OCI-M2 (cell line): ENCODE measurements at regions not wholly inside any gene's neighbourhood (a gene's known extent, or its start where the extent isn't known, plus 50 kb on each side); places are given as distances from the start of the nearest gene placed in this dataset.

Source experiments
- DNase-seq: peaks from one replicate; lab custom pipeline; 2025; ENCODE audit not compliant: unreplicated experiment; lab: John Stamatoyannopoulos, UW

DNA sequence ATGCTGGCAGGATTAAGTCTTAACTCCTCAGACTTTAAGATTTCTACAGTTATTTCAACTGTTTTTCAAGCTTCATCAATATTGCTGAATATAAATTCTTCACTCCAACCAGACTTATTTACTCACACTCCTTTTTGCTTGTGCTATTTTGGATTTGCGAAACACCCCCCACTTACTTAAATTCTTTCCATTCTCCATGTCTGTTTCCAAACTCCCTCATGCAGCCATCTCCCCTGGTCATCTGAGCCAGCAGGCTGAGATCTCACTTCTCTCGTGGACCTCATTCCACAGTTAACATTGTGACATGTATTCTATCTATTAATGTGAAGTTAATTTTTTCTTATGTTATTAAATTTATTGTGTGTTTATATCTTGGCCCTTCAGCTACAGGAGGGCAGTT, 188.9 kb upstream of the HDAC9 start:
- DNase-seq, result no peak

DNA sequence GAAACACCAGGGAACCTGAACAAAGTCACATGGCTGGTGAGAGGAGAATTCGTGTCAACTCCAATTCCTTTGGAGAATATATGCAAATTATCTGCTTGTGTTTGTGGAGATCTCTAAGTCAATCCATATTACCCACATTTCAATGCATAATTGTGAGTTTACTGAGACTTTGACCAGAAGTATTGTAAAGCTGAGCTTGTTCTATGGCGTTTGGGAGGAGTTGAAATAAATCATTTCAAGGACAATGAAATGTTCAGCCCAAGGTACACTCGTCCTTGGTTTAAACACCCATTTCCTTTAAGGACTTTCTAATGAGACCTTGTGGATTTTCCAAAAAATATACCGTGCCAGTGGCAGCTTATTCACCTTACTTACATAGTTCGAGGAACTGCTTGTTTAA, 186.6 kb upstream of the HDAC9 start:
- no peak for DNase-seq

DNA sequence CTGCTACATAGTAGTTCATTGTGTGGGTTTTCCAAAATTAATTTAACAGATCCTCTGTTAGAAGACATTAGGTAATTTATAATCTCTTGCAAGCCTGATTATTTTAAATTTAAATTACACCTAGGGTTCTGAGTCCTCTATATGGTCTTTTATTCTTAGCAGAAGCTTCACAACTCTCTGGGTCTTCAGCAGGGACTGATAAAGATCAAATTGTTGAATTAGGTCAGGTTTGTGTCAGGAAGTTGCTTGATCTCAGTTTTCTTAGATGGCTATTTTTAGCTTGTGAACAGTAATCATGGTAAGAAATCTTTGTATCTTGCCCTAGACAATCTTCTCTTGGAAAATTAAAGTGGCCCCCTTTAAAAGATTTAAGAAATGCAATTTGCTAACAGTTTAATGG, 183.1 kb upstream of the HDAC9 start:
- no peak for DNase-seq

DNA sequence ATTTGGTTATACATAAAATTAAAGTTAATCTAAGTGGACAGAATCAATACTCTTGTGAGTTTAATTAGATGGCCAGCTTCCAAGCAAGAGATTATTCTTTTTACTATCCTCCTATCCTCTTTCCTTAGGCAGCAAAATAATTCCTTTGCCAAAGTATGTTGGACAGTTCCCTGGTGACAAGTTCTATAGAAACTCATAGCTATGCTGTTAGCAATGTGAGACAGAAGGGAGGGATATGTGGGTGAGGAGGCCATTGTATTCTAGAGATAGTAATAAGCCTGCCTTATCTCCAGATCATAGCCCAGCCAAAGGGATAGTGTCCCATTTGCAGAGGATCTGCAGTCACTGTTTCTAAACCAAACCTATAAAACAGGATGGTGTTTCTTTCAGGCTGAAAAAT, 181.6 kb upstream of the HDAC9 start:
- no peak for DNase-seq

DNA sequence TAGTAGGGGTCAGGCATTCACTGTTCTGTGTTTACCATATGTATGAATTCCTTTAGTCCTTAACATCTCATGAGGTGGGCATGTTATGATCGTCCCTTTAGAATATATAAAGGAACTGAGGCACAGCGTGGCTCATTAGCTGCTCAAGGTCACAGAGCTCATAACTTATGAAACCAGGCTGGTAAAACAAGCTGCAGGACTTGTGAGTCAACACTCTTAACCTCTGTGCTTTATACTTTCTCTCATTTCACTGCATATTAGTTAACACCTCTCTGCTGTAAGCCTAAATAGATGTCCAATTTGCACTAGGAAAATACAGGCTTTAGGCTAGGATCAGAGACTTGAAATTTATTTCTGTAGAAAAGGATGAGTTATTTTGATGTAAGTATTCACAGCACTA, 180.3 kb upstream of the HDAC9 start:
- no peak for DNase-seq

DNA sequence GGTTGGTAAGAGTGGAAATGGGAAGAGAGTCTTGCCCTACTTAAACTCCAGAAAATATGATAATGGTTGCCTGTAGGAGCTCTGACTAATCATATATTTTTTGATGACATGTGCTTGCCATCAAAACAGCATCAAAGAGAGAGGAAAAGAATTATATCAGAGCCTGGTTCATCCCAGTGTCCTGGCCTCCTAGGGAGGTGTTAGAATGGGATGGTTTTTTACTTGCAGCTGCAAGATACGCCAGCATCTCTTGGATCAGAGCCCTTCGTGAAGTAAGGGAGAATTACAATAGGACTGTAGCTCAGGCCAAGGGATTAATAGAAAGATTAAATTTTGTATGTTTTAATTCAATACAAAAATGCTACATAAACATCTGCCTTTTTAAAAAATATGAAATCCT, 177.6 kb upstream of the HDAC9 start:
- no peak for DNase-seq

DNA sequence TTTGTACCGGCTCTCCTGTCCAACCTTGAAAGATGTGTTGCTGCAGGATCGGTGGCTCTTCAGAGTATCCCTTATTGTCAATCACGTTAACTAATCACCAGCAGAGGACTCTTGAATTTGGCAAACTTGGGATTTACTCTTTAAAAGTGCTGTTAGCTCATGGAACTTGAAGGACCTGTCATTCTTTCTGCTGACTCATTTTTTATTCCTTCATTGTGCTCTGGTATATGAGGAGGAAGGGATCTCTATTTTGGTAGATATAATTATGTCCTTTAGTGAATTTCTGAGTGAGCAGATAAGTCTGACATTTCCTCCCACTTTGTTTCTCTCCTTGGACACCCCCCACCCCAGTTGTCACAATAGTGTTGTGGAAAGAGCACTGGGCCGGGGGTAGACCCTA, 175.1 kb upstream of the HDAC9 start:
- no peak for DNase-seq

DNA sequence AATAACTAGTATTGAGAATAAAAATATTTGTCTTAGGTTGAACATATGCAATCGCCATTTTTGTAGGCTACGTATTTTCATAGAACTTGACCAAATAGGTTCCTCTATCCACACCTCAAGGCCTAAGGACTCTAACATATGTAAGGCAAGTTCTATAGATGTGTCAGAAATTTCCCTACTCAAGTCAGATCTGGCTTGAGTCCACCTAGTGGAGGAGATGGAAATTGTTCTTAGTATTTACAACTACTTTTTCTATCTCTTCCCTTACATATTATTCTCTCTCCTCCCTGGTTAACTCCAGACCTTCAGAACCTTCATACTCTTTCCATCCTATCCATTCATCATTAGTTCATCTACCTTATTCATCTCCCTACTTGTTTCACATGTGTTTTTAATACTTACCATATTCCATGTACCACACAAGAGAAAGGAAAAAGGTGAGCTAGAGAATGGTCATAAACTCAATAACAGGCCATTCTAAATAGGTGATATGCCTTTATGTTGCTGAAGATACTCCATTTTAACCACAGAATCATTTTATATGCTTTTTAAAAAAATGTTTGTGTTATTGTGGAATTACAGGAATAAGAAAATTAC, 174.5 kb upstream of the HDAC9 start:
- DNase-seq, result peak; percentile 3

DNA sequence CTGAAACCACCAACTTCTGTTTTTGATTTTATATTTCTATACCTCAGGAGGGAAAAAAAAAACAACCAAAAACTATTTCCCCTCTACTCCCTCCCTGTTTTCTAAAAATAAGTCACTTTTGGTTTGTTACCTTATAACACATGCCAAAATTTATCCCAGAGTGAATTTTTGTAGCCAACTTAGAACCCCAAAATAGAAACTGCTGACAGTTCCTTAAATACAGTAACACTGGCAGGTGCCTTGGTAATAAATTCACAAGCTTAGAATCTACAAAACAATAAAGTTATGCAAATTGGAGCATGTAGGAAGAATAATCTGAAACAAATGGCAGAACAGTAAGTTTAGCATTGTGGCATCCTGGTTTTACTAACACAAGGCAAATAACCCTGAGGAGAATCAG, 165.0 kb upstream of the HDAC9 start:
- DNase-seq, result no peak

DNA sequence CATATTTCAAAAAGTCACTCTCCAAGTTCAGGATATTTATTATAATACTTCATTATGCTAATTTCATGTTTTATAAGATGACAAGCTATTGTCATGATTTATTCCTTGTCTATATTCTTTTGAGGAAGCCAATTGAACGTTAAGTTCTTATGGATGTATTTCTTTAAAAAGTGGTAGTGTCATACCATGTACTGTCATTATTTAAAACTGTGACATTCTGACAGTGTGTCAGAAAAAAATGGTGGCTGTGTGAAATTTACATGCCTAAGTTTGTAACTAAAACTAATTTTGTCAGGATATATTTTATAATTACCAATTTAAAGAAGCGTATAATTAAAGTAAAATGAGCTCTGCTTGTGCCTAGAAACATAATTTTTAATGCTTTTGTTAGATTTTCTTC, 158.9 kb upstream of the HDAC9 start:
- DNase-seq, result no peak

DNA sequence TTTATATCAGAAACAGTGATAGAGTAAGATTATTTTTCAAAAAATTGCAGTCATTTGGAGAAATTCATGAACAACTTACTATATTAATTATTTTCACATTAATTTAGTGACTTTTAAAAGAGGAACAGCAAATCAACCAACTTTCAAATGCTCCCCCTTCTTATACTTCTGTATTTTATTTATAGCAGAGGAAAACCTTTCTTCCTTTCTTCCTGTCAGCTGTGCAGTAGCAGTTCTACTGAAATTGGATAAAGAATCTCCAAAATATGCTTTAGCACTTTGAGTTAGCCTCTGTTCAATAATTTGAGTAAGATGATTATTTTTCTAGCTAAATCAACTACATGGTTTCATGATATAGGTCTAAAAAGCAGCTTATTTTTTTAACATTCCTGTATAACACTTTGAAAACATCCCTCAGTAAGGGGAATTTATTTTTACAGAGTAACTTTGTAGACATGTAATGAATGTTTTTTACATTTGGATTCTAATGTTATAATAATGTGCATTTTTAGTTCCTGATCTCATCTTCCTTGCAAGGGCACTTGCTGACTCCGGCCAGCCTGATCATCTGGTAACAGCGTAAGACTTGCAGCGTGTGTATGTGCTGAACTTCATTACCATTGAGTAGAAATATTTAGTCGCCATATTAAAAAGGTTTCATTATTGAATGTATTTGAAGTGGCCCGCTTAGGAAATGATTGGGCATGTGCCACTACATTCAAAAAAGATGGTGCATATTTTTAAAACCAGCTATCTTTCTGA, 158.3 kb upstream of the HDAC9 start:
- DNase-seq, result no peak

DNA sequence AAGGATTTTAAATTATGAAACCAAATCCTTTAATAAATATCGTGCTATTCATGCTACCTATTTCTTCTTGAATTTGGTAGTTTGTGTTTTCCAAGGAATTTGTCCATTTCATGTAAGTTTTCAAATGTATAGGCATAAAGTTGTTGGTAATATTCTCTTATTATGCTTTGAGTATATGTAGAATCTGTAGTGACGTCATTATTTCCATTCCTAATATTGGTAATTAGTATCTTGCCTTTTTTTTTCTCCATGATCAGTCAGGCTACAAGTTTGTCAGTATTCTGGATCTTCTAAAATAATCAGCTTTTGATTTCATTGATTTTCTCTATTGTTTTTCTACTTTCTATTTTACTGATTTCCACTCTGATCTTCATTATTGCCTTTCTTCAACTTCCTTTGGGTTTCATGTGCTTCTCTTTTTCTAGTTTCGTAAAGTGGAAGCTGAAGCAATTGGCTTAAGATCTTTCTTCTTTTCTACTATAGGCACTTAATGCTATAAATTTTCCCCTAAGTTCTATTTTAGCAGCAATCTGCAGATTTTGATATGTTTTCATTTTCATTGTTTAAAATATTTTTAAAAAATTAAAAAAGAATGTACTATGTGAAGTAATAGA, 156.5 kb upstream of the HDAC9 start:
- no peak for DNase-seq

DNA sequence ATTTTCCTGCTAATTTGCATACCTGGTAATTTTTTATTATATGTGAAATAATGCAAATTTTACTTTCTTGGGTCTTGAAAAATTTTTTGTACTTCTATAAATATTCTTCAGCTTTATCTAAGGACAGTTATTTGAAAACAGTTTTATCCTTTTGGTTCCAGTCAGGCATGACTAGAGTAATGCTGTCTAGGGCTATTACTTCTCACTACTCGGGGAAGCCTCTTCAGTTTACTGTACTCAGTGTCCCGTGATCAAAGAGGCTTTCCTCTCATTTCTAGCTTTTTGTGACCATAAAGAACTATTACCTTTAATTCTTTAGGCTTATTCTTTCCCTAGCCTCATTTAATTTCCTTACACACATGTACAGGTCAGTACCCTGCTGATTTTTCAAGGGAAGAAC, 153.8 kb upstream of the HDAC9 start:
- no peak for DNase-seq

DNA sequence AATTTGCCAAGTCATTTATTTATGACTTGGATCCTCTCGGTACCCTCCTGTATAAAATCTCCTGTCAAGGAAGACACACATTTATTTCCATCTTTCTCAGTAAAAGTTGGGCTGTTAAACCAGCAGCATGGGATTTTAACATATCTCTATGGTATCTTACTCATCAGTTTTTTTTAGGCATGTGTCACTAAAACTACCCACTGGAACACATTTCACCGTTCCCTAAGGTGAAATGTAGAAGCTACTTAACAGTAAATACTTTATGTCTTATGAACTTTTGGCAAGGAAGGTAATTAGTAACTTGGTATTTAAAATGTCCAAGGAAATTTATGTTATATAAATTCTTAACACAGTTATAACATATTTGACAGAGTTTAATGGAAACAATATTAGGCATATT, 152.5 kb upstream of the HDAC9 start:
- DNase-seq, result no peak

DNA sequence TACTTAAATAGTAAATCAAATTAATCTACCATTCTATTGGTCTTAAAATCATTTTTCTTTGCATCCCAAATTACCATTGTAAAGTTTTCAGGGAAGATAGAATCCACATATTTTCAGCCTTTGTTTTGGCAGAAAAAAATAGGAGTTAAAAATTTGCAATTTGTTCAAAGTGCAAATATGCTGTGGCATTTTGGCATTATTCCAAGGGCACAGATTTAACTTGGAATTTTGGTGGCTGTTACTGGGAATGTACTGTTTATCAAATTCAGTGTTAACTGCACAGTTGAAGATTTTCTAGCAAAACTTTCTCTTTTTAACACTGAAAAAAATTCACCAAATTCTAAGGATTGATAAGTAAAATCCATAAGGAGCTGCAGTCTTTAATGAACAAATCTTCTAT, 151.0 kb upstream of the HDAC9 start:
- DNase-seq, result no peak

DNA sequence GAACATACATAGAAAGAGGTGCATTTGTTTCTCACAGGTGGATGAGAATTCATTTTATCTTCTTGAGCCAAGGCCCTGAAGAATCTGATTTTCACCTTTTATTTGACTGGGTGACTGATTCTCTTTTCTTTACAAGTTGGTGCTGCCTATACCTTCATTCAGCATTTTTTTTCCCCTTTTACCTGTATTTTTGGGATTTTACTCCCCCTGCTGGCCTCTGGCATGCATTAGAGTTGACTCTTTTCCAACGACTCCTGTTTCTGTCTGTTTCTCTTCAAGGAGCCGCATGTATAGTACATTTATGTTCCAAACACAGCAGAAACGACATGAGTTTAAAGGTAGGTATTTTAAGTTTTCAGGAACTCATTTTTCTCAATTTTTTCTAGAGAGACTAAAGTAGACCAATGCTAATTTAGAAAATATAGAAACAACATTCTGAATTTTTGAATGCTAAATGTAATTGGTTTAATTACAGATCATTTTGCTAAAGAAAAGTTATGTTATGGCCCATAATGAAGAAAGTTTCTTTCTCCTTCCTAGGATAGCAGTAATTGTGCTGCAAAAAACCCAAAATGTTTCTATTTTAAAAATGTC, 149.8 kb upstream of the HDAC9 start:
- no peak for DNase-seq

DNA sequence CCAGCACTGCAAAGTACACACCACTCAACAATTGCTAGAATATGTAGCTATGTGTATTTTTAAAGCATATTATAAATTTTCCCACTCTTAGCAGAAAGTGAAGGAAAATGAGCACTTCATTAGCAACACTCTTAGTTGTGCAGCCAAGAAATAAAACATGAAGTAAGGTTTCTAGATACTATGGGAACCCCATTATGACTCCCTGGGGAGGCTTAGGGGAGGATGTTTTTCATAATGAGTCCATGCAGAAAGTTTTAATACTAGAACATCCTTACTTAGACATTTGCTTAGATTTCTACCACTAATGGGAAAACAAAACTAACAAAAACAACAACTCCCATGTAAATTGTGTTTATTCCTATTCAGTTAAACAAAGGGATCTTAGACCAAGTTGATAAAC, 148.4 kb upstream of the HDAC9 start:
- DNase-seq, result no peak

DNA sequence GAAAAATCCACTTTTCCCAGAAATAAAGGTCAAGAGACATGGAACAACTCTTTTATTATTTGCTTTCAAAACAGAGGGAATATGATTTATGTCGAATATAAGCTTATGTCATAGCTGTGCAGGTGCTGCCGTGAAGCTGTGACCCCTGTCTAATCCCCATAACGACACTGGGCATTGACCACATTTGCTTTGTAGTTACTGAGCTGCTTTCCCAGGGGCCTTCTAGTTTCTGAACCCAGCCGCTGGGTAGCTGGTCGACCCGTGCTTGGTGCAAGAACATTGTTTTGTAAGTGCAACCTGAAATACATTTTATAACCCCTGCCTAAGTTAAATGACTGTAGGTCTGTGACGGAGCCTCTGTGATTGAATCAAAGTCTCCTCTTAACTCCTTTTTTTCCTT, 144.9 kb upstream of the HDAC9 start:
- DNase-seq, result no peak

DNA sequence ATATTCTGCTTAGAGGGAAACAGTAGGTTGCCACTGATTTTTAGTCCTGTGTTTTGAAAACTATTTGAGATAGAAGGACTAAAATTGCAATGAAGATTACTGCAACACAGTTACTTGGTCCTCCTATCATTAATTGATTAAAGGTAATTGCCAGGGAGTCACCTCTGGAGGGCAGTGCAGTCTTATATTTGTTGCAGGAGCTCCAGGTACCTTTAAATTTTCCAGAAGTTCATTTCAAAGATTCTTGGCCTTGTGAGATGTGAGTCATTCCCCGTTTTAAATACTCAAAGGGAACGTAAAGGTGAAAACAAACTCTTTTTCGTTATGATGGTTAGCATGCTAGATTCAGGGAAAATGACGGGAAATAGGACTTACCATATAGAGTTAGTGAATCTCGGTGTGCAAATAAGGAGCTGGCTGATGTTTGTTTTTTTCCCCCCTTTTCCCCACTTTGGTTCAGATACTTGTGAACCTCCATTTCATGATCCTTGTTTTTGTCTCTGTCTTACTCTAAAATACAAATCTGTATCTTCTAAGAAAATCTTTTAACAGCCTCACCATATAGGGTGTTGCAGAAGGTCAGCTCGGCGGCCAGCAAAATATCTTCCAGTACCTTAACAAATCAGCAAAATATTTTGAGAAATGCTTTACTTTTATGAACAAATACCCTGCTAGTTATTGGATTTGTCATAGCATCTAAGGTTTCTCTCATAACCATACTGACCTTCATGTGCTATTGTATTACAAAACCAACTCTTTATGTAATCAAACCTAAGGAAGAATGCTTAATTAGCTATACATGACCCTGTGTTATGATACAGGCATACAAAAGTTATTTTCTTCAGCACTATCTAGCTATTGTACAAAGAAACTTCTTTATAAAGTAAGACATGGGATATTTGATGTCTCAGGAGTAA, 143.0 kb upstream of the HDAC9 start:
- no peak for DNase-seq

DNA sequence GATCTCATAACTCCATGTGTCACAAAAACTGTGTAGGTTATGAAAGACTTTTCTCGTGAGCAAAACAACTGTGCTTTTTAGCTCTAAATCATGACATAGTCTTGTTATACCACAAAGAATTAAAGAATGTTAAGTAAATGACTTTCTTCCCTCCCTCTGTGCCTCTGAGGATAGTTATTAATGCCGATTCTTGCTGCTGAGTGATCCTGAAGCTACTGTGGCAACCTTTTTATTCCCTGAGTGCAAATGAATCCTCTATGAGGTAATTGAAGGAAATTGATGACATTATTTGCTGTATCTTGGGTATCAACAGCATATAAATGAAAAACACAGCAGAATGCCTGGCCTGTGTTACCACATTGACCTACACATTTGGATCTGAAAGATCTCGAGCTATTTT, 142.2 kb upstream of the HDAC9 start:
- no peak for DNase-seq
